DND-41 (cell line): ENCODE measurements at regions not wholly inside any gene's neighbourhood (a gene's known extent, or its start where the extent isn't known, plus 50 kb on each side); places are given as distances from the start of the nearest gene placed in this dataset.
"Not testable (repeated sequence)": the region's sequence is repeated elsewhere in the genome, so short reads cannot be mapped to it uniquely, and the experiment has no call there.

Experiments used
- ATAC-seq: fragments of 200-7000 bp; cut with Tn5 transposase; 3 replicates; pipeline ENCODE4 v1.9.1; 2021; ENCODE audit warnings: low read depth; ENCODE audit not compliant: insufficient read depth
- DNase-seq: peaks from one replicate; pipeline ENCODE4 v3.0.0-alpha.2; 2020
- H2AFZ ChIP-seq: 2 replicates; pipeline ENCODE4 v1.6.0; 2012; ENCODE audit warnings: low read depth, low read length
- H3K27ac ChIP-seq: 2 replicates; pipeline ENCODE4 v1.5.1; 2012; ENCODE audit warnings: low read length, inconsistent platforms
- H3K27me3 ChIP-seq: fragments of 200-600 bp; sonication (generic); 2 replicates; pipeline ENCODE4 v1.6.0; 2012; ENCODE audit warnings: low read length, mild to moderate bottlenecking, inconsistent platforms; ENCODE audit not compliant: insufficient read depth, poor library complexity
- H3K36me3 ChIP-seq: 2 replicates; pipeline ENCODE4 v1.5.1; 2012; ENCODE audit warnings: low read length, inconsistent platforms; ENCODE audit not compliant: insufficient read depth
- H3K4me1 ChIP-seq: 2 replicates; pipeline ENCODE4 v1.5.1; 2012; ENCODE audit warnings: mild to moderate bottlenecking, low read length; ENCODE audit not compliant: insufficient read depth
- H3K4me2 ChIP-seq: 2 replicates; pipeline ENCODE4 v1.6.0; 2012; ENCODE audit warnings: mild to moderate bottlenecking, moderate library complexity, low read length, inconsistent platforms; ENCODE audit not compliant: insufficient read depth
- H3K4me3 ChIP-seq, 2 experiments: fragments of 200-600 bp in 1 of 2; shearing (Covaris generic) in 1 of 2; 2 replicates each; pipeline ENCODE4 v1.5.1; 2012 to 2016; ENCODE audit warnings: inconsistent platforms in 2 of 2, low read length in 2 of 2, mild to moderate bottlenecking in 2 of 2, low read depth in 1 of 2, moderate library complexity in 1 of 2
- H3K79me2 ChIP-seq: 2 replicates; pipeline ENCODE4 v1.6.0; 2012; ENCODE audit warnings: low read length, inconsistent platforms; ENCODE audit not compliant: insufficient read depth
- H3K9ac ChIP-seq: 2 replicates; pipeline ENCODE4 v1.6.0; 2012; ENCODE audit warnings: low read depth, mild to moderate bottlenecking, inconsistent platforms, low read length, moderate library complexity
- H3K9me3 ChIP-seq: 2 replicates; pipeline ENCODE4 v1.5.1; 2012; ENCODE audit warnings: low read length, moderate library complexity, mild to moderate bottlenecking, inconsistent platforms; ENCODE audit not compliant: insufficient read depth, severe bottlenecking
- H4K20me1 ChIP-seq: 2 replicates; pipeline ENCODE4 v1.6.0; 2012; ENCODE audit warnings: low read length; ENCODE audit not compliant: insufficient read depth
- EZH2 ChIP-seq: IDR thresholded peaks from 3 replicates; pipeline ENCODE4 v1.6.1; 2012; ENCODE audit warnings: borderline replicate concordance, low read depth, mild to moderate bottlenecking, moderate library complexity, low read length, inconsistent platforms; ENCODE audit not compliant: severe bottlenecking
- TF ChIP-seq, protein P1 (sequence below): IDR thresholded peaks from 2 replicates; pipeline ENCODE4 v1.5.1; 2012; ENCODE audit warnings: borderline replicate concordance, low read length, moderate library complexity, mild to moderate bottlenecking; ENCODE audit not compliant: poor library complexity, severe bottlenecking; ENCODE audit errors: extremely low read depth

DNA sequence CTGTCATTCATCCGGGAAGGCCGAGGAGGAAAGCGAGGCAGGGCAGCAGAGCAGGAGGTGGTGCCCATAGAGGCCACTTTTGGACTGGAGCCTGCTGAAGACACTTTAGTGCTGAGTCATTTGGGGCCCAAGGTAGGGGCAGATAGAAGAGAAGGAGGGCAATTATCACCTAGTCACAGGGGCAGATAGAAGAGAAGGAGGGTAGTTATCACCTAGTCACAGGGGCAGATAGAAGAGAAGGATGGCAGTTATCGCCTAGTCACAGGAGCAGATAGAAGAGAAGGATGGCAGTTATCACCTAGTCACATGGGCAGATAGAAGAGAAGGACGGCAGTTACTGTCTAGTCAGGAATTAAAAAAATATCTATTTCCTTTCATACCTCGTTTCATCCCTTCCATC lies 1372.6 kb downstream of the FOXD4L5 start:
- not testable (repeated sequence) for H3K4me3 ChIP-seq, H3K79me2 ChIP-seq, H3K4me1 ChIP-seq, H2AFZ ChIP-seq, ATAC-seq, H3K36me3 ChIP-seq, H3K9ac ChIP-seq, H3K9me3 ChIP-seq, H3K27ac ChIP-seq, DNase-seq, H4K20me1 ChIP-seq, H3K4me2 ChIP-seq, H3K27me3 ChIP-seq

DNA sequence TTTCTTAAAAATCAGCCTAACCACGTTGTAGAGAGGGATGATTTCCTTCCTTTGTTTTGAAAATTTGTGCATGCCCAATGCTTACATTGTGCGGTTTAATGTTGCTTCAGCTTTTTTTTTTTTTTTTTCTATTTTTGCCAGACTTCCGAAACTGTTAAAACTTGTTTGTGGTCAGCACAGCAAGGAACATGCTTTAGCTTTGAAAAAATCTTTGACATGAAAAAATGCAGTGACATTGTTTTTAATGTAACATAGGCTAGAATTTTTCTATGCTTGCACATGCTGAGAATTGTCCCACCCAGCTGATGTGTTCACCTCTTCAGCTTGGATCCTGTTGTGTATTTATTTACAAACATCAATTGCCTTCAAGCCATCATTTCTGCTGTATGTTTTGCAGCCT lies 1375.9 kb downstream of the FOXD4L5 start:
- not testable (repeated sequence) for H4K20me1 ChIP-seq, H3K36me3 ChIP-seq, H2AFZ ChIP-seq, H3K9ac ChIP-seq, DNase-seq, H3K27ac ChIP-seq, H3K27me3 ChIP-seq, H3K4me1 ChIP-seq, ATAC-seq, H3K9me3 ChIP-seq, H3K79me2 ChIP-seq, H3K4me3 ChIP-seq, H3K4me2 ChIP-seq

DNA sequence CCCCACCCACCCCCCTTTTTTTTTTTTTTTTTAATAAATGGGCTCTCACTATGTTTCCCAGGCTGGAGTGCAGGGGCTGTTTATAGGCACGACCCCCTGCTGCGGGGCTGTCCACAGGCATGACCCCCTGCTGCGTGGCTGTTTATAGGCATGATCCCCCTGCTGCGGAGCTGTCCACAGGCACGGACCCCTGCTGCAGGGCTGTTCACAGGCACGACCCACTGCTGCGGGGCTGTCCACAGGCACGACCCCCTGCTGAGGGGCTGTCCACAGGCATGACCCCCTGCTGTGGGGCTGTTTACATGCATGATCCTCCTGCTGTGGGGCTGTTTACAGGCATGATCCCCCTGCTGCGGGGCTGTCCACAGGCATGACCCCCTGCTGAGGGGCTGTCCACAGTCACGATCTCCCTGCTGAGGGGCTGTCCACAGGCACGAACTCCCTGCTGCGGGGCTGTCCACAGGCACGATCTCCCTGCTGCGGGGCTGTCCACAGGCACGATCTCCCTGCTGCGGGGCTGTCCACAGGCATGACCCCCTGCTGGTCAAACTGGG lies 1385.3 kb downstream of the FOXD4L5 start:
- H4K20me1 ChIP-seq, ATAC-seq, H3K27me3 ChIP-seq, H3K27ac ChIP-seq, H3K9me3 ChIP-seq, H3K79me2 ChIP-seq, H3K9ac ChIP-seq, H3K4me2 ChIP-seq, H2AFZ ChIP-seq, H3K36me3 ChIP-seq, H3K4me3 ChIP-seq, DNase-seq, H3K4me1 ChIP-seq: not testable (repeated sequence)

DNA sequence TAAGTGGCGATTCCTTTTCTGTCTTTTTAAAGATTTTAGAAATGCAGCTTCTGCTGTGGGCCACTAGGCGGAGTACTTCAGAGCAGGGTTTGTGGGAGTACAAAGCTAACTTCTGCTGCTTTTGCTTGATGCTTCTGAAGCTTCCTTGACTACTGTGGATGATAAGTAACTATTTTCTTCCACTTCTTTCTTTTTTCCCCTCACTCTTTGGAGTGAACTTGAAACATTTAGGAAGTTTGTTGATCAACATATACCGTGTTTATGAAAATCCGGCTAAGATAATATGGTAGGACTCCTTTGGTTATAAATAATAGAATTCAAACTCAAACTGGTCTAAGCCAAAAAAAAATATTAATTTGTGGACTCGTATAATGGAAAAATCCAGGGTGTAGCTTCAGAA lies 1403.6 kb downstream of the FOXD4L5 start:
- not testable (repeated sequence) for H3K36me3 ChIP-seq, H3K27me3 ChIP-seq, H3K9ac ChIP-seq, H4K20me1 ChIP-seq, H3K27ac ChIP-seq, H3K4me3 ChIP-seq, H3K4me1 ChIP-seq, H3K9me3 ChIP-seq, ATAC-seq, DNase-seq, H3K4me2 ChIP-seq, H2AFZ ChIP-seq, H3K79me2 ChIP-seq

DNA sequence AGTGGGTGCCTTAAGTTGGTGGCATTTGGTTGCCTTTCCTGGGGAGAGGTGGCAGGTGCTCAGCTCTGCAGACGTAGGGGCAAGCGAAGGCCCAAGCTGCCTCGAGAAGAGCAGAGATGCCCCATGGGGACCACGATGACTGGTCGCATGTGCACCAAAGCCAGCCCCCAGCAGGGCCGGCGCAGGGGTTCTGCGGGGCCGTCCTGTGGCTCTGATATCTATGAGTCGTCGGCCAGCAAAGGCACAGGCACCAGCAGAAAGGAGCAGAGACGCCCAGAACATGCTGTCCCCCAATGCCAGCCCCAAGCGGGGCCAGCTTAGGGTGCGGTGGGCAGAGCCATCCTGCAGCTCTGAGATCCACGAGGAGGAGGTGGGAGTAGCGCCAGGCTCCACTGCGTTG lies 1408.6 kb downstream of the FOXD4L5 start:
- H3K9me3 ChIP-seq, H3K9ac ChIP-seq, H3K4me1 ChIP-seq, H3K4me3 ChIP-seq, H3K36me3 ChIP-seq, H4K20me1 ChIP-seq, H3K27me3 ChIP-seq, DNase-seq, ATAC-seq, H2AFZ ChIP-seq, H3K79me2 ChIP-seq, H3K27ac ChIP-seq, H3K4me2 ChIP-seq: not testable (repeated sequence)

DNA sequence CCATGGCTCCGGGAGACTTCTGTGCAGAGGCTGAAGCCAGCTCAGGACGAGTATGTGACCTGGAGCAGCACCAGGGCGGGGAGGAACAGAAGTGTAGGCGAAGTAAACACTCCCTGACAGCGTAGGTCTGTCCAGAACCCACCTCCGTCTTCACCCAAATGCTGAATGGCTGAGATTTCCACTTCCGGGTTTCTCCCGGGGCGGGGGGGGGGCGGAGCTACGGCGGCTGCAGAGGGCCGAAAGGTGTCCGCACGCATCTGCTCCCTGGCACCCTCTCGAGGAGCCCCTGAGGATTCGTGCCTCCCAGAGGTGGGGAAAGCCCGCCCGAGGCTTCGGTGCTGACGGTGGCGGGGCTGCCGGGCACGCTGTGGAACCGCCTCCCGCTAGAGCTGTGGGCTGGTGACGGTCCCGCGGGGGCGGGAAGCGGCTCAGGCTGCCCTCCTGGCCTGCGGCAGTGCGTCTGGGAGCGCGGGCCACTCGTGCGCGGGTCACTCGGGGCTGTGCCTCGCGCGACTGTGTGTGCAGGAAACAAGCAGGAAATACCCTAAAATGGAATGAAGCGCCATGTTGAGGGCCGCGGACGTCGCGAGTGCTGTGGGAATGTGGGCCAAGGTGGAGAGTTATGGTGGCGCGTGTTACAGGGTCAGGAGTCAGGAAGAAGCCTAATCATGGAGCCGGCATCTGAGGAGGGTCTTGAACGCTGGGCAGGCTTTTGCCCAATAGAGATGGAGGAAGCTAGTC lies 1425.4 kb downstream of the FOXD4L5 start:
- Histone ChIP-seq H3K27ac (no peak overlapping the region), H3K36me3 (no peaks in the 10 kb centered on the region), H3K4me3 (no peak overlapping the region), H3K9me3 (no peaks in the 10 kb centered on the region), H3K4me1 (no peaks in the 10 kb centered on the region), H3K27me3 (no peaks in the 10 kb centered on the region), H3K9ac (no peak overlapping the region), H3K79me2 (no peaks in the 10 kb centered on the region), H4K20me1 (no peaks in the 10 kb centered on the region), H2AFZ (no peak overlapping the region), H3K4me2 (no peak overlapping the region)
- ATAC-seq, result no peak
- no peak for DNase-seq
- no peak for TF ChIP-seq EZH2
- TF ChIP-seq, protein P1, sequence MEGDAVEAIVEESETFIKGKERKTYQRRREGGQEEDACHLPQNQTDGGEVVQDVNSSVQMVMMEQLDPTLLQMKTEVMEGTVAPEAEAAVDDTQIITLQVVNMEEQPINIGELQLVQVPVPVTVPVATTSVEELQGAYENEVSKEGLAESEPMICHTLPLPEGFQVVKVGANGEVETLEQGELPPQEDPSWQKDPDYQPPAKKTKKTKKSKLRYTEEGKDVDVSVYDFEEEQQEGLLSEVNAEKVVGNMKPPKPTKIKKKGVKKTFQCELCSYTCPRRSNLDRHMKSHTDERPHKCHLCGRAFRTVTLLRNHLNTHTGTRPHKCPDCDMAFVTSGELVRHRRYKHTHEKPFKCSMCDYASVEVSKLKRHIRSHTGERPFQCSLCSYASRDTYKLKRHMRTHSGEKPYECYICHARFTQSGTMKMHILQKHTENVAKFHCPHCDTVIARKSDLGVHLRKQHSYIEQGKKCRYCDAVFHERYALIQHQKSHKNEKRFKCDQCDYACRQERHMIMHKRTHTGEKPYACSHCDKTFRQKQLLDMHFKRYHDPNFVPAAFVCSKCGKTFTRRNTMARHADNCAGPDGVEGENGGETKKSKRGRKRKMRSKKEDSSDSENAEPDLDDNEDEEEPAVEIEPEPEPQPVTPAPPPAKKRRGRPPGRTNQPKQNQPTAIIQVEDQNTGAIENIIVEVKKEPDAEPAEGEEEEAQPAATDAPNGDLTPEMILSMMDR, result no peak

DNA sequence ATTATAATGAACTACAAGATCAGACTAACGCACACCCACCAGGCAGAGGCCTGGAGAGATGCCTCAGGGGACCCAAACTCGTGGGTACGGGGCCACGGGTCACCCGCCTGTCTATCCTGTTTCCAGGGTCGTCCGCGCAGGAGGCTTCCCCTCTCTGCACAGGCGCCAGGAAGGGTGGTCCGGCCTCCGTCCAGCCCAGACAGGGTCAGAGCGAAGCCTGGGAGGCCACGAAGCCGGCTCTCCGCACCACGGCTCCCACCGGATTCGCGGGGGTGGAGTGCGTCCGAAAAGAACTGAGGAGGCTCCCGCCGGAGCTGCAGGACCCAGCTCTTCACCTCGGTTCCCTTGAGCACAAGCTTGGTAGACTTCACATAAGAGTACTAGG lies 1425.9 kb downstream of the FOXD4L5 start:
- not testable (repeated sequence) for ATAC-seq, H3K9me3 ChIP-seq, H3K27me3 ChIP-seq, H3K4me3 ChIP-seq, H3K36me3 ChIP-seq, H3K79me2 ChIP-seq, H4K20me1 ChIP-seq, DNase-seq, H3K27ac ChIP-seq, H2AFZ ChIP-seq, H3K9ac ChIP-seq, H3K4me1 ChIP-seq, H3K4me2 ChIP-seq
